ENCODE measurements at regions not wholly inside any gene's neighbourhood (a gene's known extent, or its start where the extent isn't known, plus 50 kb on each side); places are given as distances from the start of the nearest gene placed in this dataset.
"Not testable (repeated sequence)": the region's sequence is repeated elsewhere in the genome, so short reads cannot be mapped to it uniquely, and the experiment has no call there.

DNA sequence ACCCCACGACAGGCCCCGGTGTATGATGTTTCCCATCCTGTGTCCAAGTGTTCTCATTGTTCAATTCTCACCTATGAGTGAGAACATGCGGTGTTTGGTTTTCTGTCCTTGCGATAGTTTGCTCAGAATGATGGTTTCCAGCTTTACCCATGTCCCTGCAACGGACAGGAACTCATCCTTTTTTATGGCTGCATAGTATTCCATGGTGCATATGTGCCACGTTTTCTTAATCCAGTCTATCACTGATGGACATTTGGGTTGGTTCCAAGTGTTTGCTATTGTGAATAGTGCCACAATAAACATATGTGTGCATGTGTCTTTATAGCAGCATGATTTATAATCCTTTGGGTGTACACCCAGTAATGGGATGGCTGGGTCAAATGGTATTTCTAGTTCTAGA, 1218.4 kb upstream of the TMEM132C start:
- TF ChIP-seq, protein P1, sequence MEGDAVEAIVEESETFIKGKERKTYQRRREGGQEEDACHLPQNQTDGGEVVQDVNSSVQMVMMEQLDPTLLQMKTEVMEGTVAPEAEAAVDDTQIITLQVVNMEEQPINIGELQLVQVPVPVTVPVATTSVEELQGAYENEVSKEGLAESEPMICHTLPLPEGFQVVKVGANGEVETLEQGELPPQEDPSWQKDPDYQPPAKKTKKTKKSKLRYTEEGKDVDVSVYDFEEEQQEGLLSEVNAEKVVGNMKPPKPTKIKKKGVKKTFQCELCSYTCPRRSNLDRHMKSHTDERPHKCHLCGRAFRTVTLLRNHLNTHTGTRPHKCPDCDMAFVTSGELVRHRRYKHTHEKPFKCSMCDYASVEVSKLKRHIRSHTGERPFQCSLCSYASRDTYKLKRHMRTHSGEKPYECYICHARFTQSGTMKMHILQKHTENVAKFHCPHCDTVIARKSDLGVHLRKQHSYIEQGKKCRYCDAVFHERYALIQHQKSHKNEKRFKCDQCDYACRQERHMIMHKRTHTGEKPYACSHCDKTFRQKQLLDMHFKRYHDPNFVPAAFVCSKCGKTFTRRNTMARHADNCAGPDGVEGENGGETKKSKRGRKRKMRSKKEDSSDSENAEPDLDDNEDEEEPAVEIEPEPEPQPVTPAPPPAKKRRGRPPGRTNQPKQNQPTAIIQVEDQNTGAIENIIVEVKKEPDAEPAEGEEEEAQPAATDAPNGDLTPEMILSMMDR (IDR thresholded peaks at IDR 0.05), result not testable (repeated sequence)
- not testable (repeated sequence) for TF ChIP-seq POLR2A (IDR thresholded peaks at IDR 0.05)

Data from heart left ventricle (tissue), 13 donors.